ENCODE measurements at regions not wholly inside any gene's neighbourhood (a gene's known extent, or its start where the extent isn't known, plus 50 kb on each side); places are given as distances from the start of the nearest gene placed in this dataset.

- DNase-seq (no peak), ATAC-seq (ENCODE audit: insufficient read depth, low FRiP score) (no peak)
- no peaks in the 10 kb centered on the region for H3K4me1 ChIP-seq (ENCODE audit: control insufficient read depth in 5 of 5, insufficient read depth in 5 of 5, low read length in 5 of 5)
- H3K9me3 ChIP-seq (ENCODE audit: control insufficient read depth in 4 of 4, insufficient read depth in 3 of 4, low read length in 3 of 4): no peaks in the 10 kb centered on the region
- no peak overlapping the region for H3K27ac ChIP-seq (ENCODE audit: low read depth in 1 of 2, low read length in 1 of 2)
- 81 to 87% methylated on average over 2 of the region's 2 CpGs for WGBS, 2 donors
- no peak overlapping the region for H3K4me3 ChIP-seq
- H3K9ac ChIP-seq (ENCODE audit: insufficient read depth in 1 of 2, low read length in 2 of 2): no peak overlapping the region
- H3K27me3 ChIP-seq (ENCODE audit: control insufficient read depth in 3 of 3, insufficient read depth in 3 of 3, low read length in 2 of 3): no peaks in the 10 kb centered on the region
- no peaks in the 10 kb centered on the region for H3K36me3 ChIP-seq (ENCODE audit: control insufficient read depth in 4 of 4, insufficient read depth in 4 of 4, low read length in 4 of 4)
- no peak for TF ChIP-seq CTCF (IDR thresholded peaks at IDR 0.05; ENCODE audit: control extremely low read depth, extremely low read depth)
These were observed 86.3 kb downstream of the LHX9 start for GRCh38 chr1:198003468-198003867.

- no peak for ATAC-seq (ENCODE audit: insufficient read depth, low FRiP score)
- no peaks in the 10 kb centered on the region for H3K27me3 ChIP-seq (ENCODE audit: control insufficient read depth in 3 of 3, insufficient read depth in 3 of 3, low read length in 2 of 3)
- WGBS, 2 donors: 94 to 95% methylated on average over 1 of the region's 1 CpG
These were observed 89.8 kb downstream of the LHX9 start for GRCh38 chr1:198007011-198007410.

GRCh38 chr1:198007687-198008607 lies 90.8 kb downstream of the LHX9 start:
- 51 to 75% methylated on average over 5 of the region's 5 CpGs for WGBS, 2 donors
- H3K9me3 ChIP-seq (ENCODE audit: control insufficient read depth in 4 of 4, insufficient read depth in 3 of 4, low read length in 3 of 4): peaks cover 0 to 6% (median 0%) of the 10 kb centered on the region in 4 donors
- H3K27me3 ChIP-seq (ENCODE audit: control insufficient read depth in 3 of 3, insufficient read depth in 3 of 3, low read length in 2 of 3): no peaks in the 10 kb centered on the region

More at GRCh38 chr1:198007011-198007410, 89.8 kb downstream of the LHX9 start:
- Histone ChIP-seq H3K36me3 (ENCODE audit: control insufficient read depth in 4 of 4, insufficient read depth in 4 of 4, low read length in 4 of 4) (no peaks in the 10 kb centered on the region), H3K4me3 (no peak overlapping the region), H3K4me1 (ENCODE audit: control insufficient read depth in 5 of 5, insufficient read depth in 5 of 5, low read length in 5 of 5) (no peaks in the 10 kb centered on the region), H3K9me3 (ENCODE audit: control insufficient read depth in 4 of 4, insufficient read depth in 3 of 4, low read length in 3 of 4) (peaks cover 0 to 6% (median 0%) of the 10 kb centered on the region in 4 donors), H3K27ac (ENCODE audit: low read depth in 1 of 2, low read length in 1 of 2) (no peak overlapping the region), H3K9ac (ENCODE audit: insufficient read depth in 1 of 2, low read length in 2 of 2) (no peak overlapping the region)
- no peak for DNase-seq
- TF ChIP-seq CTCF (IDR thresholded peaks at IDR 0.05; ENCODE audit: control extremely low read depth, extremely low read depth): no peak

More at GRCh38 chr1:198007687-198008607, 90.8 kb downstream of the LHX9 start:
- ATAC-seq (ENCODE audit: insufficient read depth, low FRiP score) (no peak), DNase-seq (peak; percentile 43 to 66 (median 59))
- Histone ChIP-seq H3K4me3 (no peak overlapping the region), H3K4me1 (ENCODE audit: control insufficient read depth in 5 of 5, insufficient read depth in 5 of 5, low read length in 5 of 5) (no peaks in the 10 kb centered on the region), H3K9ac (ENCODE audit: insufficient read depth in 1 of 2, low read length in 2 of 2) (no peak overlapping the region), H3K27ac (ENCODE audit: low read depth in 1 of 2, low read length in 1 of 2) (no peak overlapping the region), H3K36me3 (ENCODE audit: control insufficient read depth in 4 of 4, insufficient read depth in 4 of 4, low read length in 4 of 4) (no peaks in the 10 kb centered on the region)
- TF ChIP-seq CTCF (IDR thresholded peaks at IDR 0.05; ENCODE audit: control extremely low read depth, extremely low read depth): no peak
